ENCODE measurements at regions not wholly inside any gene's neighbourhood (a gene's known extent, or its start where the extent isn't known, plus 50 kb on each side); places are given as distances from the start of the nearest gene placed in this dataset.
"Not testable (repeated sequence)": the region's sequence is repeated elsewhere in the genome, so short reads cannot be mapped to it uniquely, and the experiment has no call there.

GRCh38 chr16:88261814-88262605 is 120.7 kb upstream of the ZNF469 start:
- peaks cover 10% of the 10 kb centered on the region for H3K4me1 Mint-ChIP-seq (ENCODE audit: low read depth)
- H3K4me3 Mint-ChIP-seq; H3K27ac Mint-ChIP-seq; H3K36me3 Mint-ChIP-seq (ENCODE audit: low read depth); H3K9me3 Mint-ChIP-seq; DNase-seq: not testable (repeated sequence)
- peaks cover 62% of the 10 kb centered on the region for H3K27me3 Mint-ChIP-seq

- peaks cover 60% of the 10 kb centered on the region for H3K27me3 Mint-ChIP-seq
- not testable (repeated sequence) for H3K36me3 Mint-ChIP-seq (ENCODE audit: low read depth); H3K27ac Mint-ChIP-seq; DNase-seq; H3K4me3 Mint-ChIP-seq; H3K9me3 Mint-ChIP-seq
- H3K4me1 Mint-ChIP-seq (ENCODE audit: low read depth) = peaks cover 10% of the 10 kb centered on the region
Observed at GRCh38 chr16:88262858-88263563, 119.7 kb upstream of the ZNF469 start.

GRCh38 chr16:88263681-88264287 is 119.0 kb upstream of the ZNF469 start:
- not testable (repeated sequence) for H3K4me1 Mint-ChIP-seq (ENCODE audit: low read depth); H3K9me3 Mint-ChIP-seq; H3K4me3 Mint-ChIP-seq; H3K36me3 Mint-ChIP-seq (ENCODE audit: low read depth); H3K27ac Mint-ChIP-seq; DNase-seq
- H3K27me3 Mint-ChIP-seq = peaks cover 60% of the 10 kb centered on the region

GRCh38 chr16:88264641-88265285 is 118.0 kb upstream of the ZNF469 start:
- H3K36me3 Mint-ChIP-seq (ENCODE audit: low read depth) = no peaks in the 10 kb centered on the region
- peak; percentile 71 for DNase-seq
- peaks cover 52% of the 10 kb centered on the region for H3K27me3 Mint-ChIP-seq
- H3K9me3 Mint-ChIP-seq = no peaks in the 10 kb centered on the region
- H3K4me1 Mint-ChIP-seq (ENCODE audit: low read depth) = peaks cover 9% of the 10 kb centered on the region
- no peak overlapping the region for H3K4me3 Mint-ChIP-seq
- H3K27ac Mint-ChIP-seq = peak overlapping the region; percentile 26

GRCh38 chr16:88265286-88265938 is 117.3 kb upstream of the ZNF469 start:
- H3K4me1 Mint-ChIP-seq (ENCODE audit: low read depth); H3K36me3 Mint-ChIP-seq (ENCODE audit: low read depth); H3K27ac Mint-ChIP-seq; H3K4me3 Mint-ChIP-seq; H3K9me3 Mint-ChIP-seq: not testable (repeated sequence)
- peaks cover 48% of the 10 kb centered on the region for H3K27me3 Mint-ChIP-seq
- DNase-seq = peak; percentile 46

GRCh38 chr16:88266036-88266435 is 116.7 kb upstream of the ZNF469 start:
- H3K27me3 Mint-ChIP-seq = peaks cover 48% of the 10 kb centered on the region
- not testable (repeated sequence) for H3K9me3 Mint-ChIP-seq; H3K4me3 Mint-ChIP-seq; DNase-seq; H3K27ac Mint-ChIP-seq; H3K36me3 Mint-ChIP-seq (ENCODE audit: low read depth); H3K4me1 Mint-ChIP-seq (ENCODE audit: low read depth)

GRCh38 chr16:88266935-88267551 is 115.7 kb upstream of the ZNF469 start:
- H3K4me3 Mint-ChIP-seq; H3K27ac Mint-ChIP-seq; H3K9me3 Mint-ChIP-seq; H3K4me1 Mint-ChIP-seq (ENCODE audit: low read depth); H3K36me3 Mint-ChIP-seq (ENCODE audit: low read depth); DNase-seq: not testable (repeated sequence)
- H3K27me3 Mint-ChIP-seq = peaks cover 47% of the 10 kb centered on the region

- H3K4me3 Mint-ChIP-seq; DNase-seq; H3K27ac Mint-ChIP-seq; H3K9me3 Mint-ChIP-seq; H3K4me1 Mint-ChIP-seq (ENCODE audit: low read depth); H3K36me3 Mint-ChIP-seq (ENCODE audit: low read depth): not testable (repeated sequence)
- H3K27me3 Mint-ChIP-seq = peaks cover 39% of the 10 kb centered on the region
Observed at GRCh38 chr16:88268186-88268970, 114.4 kb upstream of the ZNF469 start.

- H3K36me3 Mint-ChIP-seq (ENCODE audit: low read depth) = not testable (repeated sequence)
Observed at GRCh38 chr16:88270171-88270790, 112.5 kb upstream of the ZNF469 start.

GRCh38 chr16:88271296-88271695 is 111.5 kb upstream of the ZNF469 start:
- H3K27ac Mint-ChIP-seq; H3K4me1 Mint-ChIP-seq (ENCODE audit: low read depth); H3K9me3 Mint-ChIP-seq; DNase-seq; H3K36me3 Mint-ChIP-seq (ENCODE audit: low read depth); H3K4me3 Mint-ChIP-seq: not testable (repeated sequence)
- peaks cover 28% of the 10 kb centered on the region for H3K27me3 Mint-ChIP-seq

More at GRCh38 chr16:88270171-88270790, 112.5 kb upstream of the ZNF469 start:
- not testable (repeated sequence) for H3K4me1 Mint-ChIP-seq (ENCODE audit: low read depth); DNase-seq; H3K4me3 Mint-ChIP-seq; H3K27ac Mint-ChIP-seq; H3K9me3 Mint-ChIP-seq
- peaks cover 34% of the 10 kb centered on the region for H3K27me3 Mint-ChIP-seq

- peaks cover 25% of the 10 kb centered on the region for H3K27me3 Mint-ChIP-seq
- H3K9me3 Mint-ChIP-seq; H3K4me3 Mint-ChIP-seq; H3K4me1 Mint-ChIP-seq (ENCODE audit: low read depth); H3K27ac Mint-ChIP-seq; H3K36me3 Mint-ChIP-seq (ENCODE audit: low read depth); DNase-seq: not testable (repeated sequence)
Observed at GRCh38 chr16:88271776-88272175, 111.0 kb upstream of the ZNF469 start.

GRCh38 chr16:88272437-88272836 is 110.3 kb upstream of the ZNF469 start:
- not testable (repeated sequence) for H3K4me1 Mint-ChIP-seq (ENCODE audit: low read depth); H3K36me3 Mint-ChIP-seq (ENCODE audit: low read depth); H3K4me3 Mint-ChIP-seq; H3K27ac Mint-ChIP-seq; DNase-seq; H3K9me3 Mint-ChIP-seq
- H3K27me3 Mint-ChIP-seq = peaks cover 20% of the 10 kb centered on the region

- H3K9me3 Mint-ChIP-seq = not testable (repeated sequence)
Observed at GRCh38 chr16:88274126-88274750, 108.5 kb upstream of the ZNF469 start.

More at GRCh38 chr16:88274126-88274750, 108.5 kb upstream of the ZNF469 start:
- not testable (repeated sequence) for H3K27ac Mint-ChIP-seq; H3K4me3 Mint-ChIP-seq; H3K36me3 Mint-ChIP-seq (ENCODE audit: low read depth); H3K4me1 Mint-ChIP-seq (ENCODE audit: low read depth); DNase-seq
- peaks cover 12% of the 10 kb centered on the region for H3K27me3 Mint-ChIP-seq

All from activated T-cell treated with anti-CD3 and anti-CD28 coated beads, Interleukin-2, amount 50 U/mL, for 24 hours (primary cell).